Fibroblast of gingiva (primary cell): ENCODE measurements at regions not wholly inside any gene's neighbourhood (a gene's known extent, or its start where the extent isn't known, plus 50 kb on each side); places are given as distances from the start of the nearest gene placed in this dataset.

Experiments
- DNase-seq: peaks from one replicate; pipeline ENCODE4 v3.0.0-alpha.2; 2011; ENCODE audit warnings: low read depth

DNA sequence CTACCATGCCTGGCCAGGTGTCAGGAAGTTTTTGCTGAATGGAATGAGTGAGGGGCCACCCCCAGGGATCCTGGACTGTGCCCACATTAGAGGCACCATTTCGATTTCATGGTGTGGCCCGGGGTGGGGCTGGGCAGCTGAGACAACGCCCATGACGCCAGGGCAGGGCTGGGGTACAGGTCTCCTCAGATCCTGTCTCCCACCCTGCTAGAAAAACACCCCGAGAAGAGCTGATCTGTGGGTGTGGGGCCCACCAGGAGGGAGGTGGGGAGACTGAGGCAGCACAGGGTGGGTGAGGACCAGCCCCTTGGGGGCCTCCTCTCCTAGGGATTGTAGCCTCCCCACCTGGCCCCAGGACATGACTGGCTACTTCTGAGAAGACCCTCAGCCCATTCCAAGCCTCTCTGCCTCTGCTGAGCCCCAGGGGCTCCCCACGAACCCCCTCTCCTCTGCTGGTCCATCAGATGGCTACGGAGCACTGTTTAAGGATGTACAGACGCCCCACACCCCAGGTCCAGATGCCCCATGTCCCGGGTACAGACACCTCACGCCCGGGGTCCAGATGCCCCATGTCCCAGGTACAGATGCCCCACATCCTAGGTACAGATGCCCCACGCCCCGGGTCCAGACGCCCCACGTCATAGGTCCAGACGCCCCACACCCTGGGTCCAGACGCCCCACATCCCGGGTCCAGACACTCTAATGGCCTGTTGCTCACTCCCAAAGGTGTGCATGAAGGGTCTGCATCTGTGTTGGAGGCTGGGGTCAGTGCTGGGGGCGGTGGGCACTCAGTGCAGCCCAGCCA is 99.4 kb downstream of the MICALL2 start:
- DNase-seq: no peak

- DNase-seq: no peak
Observed at GRCh38 chr7:1360521-1360971, 98.7 kb downstream of the MICALL2 start.

DNA sequence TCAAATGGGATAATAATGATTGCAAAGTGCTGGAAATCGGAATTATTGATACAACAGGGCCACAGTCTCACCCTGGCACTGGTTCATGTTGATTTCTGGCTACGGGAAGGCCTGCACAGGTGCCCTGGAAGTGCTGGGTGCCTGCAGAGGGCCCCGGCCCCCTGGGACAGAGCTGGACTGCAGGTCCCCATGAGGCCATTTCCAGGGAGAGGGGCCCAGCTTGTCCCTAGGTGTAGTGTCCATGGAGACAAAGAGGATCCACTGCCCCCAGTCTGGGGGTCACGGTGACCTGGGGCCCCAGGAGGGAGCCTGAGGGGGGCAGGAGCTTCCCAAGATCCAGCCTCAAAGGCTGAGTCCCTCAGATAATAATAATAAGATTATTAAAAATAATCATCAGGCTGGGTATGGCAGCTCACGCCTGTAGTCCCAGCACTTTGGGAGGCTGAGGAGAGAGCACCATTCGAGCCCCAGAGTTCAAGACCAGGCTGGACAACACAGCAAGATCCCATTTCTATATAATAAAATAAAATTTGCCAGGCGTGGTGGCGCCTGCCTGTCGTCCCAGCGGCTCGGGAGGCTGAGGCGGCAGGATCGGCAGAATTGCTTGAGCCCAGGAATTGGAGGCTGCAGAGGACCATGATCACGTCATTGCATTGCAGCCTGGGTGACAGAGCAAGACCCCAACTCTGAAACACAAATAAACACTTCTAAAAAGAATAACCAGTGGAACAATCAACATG is 98.1 kb downstream of the MICALL2 start:
- DNase-seq: no peak

DNA sequence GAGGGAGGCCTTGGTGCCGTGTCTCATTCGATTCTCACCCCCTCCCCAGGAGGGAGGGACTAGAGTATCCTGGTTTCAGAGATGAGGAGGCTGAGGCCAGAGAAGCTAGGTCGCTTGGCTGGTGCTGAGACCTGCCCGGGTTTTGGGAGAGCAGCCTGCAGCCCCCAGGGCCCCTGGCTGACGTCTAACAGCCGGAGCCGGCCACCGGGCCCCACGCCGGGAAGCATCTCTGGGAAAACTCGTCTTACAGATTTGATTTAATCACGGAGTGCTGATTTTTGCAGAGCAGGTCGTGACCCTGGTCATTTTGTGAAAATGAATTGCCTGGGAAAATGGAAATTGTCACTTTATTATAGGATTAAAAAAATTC is 97.5 kb downstream of the MICALL2 start:
- no peak for DNase-seq

DNA sequence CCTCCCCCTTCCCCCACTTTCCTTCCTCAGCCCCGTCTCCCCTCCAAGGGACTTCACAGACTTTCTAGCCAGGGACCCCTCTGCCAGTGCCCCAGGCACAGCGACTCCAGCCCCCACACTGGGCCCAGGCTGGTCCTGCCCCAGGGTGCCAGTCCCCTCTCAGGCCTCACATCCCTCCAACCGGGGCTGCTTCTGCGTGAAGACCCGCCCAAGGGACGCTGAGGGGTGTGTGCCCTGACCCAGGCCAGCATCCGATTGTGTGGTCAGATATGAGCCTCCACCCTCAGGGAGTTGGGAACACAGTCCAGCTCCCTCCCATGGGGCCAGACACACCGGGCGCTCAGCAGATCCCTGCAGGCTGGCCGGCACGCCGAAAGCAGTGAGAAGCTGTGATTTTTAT is 97.0 kb downstream of the MICALL2 start:
- no peak for DNase-seq

- DNase-seq: no peak
Observed at GRCh38 chr7:1364068-1364905, 95.0 kb downstream of the MICALL2 start.

GRCh38 chr7:1364906-1365570 is 94.2 kb downstream of the MICALL2 start:
- DNase-seq: no peak

DNA sequence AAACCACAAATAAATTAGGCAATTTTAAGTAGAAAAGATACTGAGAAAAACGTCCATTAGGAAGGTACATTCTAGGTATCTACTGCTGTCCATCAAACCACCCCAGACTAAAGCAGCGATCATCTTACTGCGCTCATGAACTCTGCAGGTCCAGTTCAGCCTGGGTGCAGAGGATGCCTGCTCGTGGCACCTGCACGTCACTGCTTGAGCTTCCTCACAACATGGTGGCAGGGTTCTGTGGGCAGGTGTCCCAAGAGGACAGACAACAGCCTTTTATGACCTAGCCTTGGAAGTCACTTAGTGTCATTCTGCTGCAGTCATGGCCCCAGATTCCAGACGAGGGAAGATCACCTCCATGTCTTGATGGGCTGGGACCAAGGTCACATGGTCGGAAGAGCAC is 93.4 kb downstream of the MICALL2 start:
- no peak for DNase-seq

DNA sequence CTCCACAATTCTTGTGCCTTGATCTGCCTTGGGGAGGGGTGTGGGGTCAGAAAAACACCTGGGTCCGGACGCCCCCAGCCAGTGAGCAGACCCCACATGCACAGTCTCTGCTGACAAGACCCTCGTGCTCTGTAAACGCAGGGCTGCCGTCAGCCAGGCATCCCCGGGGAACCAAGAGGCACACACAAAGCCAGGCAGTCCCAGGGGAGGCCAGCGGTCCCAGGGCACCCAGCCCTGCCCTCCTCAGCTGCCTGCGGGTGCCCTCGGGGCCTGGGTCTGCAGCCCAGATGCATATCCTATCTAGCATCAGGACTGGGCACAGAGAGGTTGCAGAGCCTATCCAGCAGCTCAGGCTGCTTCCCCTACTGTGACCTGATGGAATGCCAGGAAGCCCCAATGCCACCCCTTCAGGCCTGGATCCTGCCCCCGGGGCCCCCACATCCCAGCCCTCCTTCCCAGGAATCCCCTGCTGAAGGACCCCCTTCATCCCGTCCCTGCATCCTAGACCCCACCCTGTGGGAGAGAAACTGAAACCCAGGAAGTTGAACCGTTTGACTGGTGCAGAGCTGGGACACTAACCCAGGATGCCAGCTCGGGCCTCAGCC is 92.4 kb downstream of the MICALL2 start:
- DNase-seq: no peak

GRCh38 chr7:1367501-1368183 is 91.6 kb downstream of the MICALL2 start:
- DNase-seq: no peak

DNA sequence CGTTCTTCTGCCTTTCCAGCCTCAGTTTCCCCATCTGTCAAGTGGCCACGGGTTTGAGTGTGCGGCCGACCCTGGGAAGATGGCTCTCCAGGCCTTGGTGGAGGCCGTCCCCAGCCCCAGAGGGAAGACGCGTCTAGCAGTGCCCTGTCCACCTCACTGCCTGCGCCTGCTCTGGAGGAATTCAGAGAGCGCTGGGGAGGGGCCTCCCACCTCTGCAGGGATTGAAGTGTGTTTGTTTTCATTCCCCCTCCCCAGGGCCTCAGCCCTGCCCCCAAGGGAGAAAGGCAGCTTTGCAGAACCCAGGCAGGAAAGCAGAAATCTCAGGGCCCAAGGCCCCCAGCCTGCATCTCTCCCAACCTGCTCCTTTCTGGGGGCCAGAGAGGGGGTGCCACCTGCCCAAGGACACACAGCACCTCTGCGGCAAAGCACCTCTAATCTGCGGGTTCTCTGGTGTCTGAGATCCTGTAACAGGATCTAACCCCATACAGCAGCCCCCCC is 91.0 kb downstream of the MICALL2 start:
- no peak for DNase-seq

DNA sequence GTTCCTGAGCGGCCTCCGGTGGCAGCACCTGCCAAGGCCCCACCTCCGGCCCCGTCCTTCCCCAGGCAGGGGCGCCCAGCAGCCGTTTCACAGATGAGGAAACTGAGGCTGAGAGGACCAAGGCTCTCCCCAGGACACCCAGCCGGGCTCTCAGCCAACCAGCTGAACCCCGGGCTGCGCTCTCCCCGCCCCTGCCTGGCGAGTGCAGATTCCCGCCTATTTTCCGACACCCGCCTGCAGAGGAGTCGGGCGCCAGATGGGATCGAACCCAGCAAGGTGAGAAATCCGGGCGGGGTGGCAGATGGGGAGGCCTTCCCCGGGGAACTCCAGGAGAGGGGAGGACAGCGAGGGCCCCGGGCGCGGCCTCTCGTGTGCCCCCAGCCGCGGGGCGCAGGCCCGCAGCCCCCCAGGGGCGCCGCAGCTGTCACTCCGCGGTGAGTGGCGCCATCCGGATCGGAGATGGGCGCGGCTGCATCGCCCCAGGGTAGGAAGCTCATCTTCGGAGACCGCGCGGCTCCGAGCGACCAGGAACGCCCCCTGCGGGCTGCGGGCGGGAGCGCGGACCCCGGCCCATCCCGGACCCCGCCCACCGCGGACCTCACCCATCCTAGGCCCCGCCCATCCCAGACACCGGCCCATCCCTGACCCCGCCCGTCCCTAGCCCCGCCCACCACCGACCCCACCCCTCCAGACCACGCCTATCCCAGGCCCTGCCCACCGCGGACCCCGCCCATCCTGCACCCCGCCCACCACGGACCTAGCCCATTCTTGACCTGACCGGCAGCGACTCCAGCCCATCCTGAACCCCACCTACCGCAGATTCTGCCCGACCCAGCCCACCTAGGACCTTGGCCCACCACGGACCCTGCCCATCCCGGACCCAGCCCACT is 90.3 kb downstream of the MICALL2 start:
- DNase-seq: no peak

- DNase-seq: no peak
Observed at GRCh38 chr7:1369916-1370657, 89.2 kb downstream of the MICALL2 start.

GRCh38 chr7:1370738-1371137 is 88.5 kb downstream of the MICALL2 start:
- no peak for DNase-seq

DNA sequence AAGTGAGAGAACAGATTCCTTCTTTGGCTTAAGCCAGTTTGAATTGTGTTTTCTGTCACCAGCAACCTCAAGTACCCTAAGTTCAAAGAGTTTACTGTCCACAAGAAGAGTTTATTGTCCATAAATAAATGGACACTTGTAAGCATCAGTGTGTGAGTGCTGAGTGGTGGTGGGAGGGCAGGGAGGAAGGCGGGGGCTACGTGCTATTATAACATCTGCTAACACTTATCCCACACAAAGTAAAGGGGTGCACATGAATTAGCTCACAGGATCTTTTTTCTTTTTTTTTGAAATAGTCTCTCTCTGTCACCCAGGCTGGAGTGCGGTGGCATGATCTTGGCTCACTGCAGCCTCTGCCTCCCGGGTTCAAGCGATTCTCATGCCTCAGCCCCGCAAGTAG is 87.2 kb downstream of the MICALL2 start:
- DNase-seq: no peak

DNA sequence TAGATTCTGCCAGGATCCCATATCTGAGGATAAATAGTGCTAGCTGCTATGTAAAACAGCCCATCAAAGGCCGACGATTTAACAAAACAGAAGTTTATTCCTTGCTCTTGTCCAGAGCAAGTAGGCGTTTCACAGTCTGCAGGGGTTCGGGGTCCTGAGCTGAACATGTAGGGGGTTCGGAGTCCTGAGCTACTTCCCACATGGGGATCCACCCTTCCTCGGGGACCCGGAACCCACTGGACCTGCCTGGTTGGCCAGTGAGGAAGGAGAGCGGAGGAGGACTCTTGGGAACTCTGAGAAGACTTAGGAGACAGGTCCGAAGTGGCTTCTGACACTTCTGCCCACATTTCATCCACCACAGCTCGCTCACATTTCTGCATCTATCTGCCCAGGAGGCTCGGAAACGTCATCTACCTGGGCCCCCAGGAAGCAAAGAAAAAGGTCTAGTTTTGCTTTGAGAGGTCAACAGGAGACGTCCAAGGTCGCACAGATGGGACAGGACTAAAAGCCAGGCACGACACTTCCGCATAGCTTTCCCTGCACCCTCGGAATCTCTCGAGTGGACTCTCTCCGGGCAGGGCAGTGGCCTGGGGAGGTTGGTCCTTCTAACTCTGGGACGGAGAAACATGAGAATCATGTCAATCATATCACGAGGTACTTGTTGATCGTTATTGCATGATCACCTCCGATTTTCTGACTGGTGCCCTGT is 86.4 kb downstream of the MICALL2 start:
- no peak for DNase-seq

DNA sequence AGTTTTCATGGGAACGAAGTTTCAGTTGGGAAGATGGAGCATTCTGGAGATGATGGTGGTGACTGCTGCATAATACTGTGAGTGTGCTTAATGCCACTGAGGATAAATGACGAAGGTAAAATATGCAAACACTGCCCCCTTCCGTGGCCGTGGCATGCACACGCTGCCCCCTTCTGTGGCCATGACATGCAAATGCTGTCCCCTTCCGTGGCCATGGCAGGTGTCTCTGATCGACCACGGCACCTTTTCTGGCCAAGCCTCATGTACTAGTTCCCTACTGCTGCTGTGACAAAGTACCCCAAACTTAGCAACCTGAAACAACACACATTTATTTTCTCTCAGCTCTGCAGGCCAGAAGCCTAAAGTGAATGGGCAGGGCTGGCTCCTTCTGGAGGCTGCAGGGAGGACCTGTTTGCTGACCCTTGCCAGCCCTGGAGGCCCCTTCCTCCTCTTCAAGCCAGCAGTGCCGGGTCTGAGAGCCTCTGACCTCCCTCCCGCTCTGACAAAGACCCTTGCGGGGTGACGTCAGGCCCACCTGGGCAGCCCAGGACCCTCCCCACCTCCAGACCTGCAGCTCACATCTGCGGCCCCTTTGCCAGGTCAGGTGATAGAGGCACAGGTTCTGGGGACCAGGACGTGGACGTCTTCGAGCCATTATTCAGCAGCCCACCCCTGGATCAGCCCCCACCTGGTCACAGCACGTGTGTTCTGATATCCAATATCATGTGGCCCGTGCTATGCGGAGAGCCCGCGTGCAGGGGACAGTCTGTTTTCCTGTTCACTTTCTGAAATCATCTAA is 82.0 kb downstream of the MICALL2 start:
- DNase-seq: no peak
